ENCODE measurements at regions not wholly inside any gene's neighbourhood (a gene's known extent, or its start where the extent isn't known, plus 50 kb on each side); places are given as distances from the start of the nearest gene placed in this dataset.

GRCh38 chr14:21937996-21938395 is 264.4 kb upstream of the OR4E1 start:
- BruUV-seq (replicated peaks), result no TSS peak
- Mint-ChIP-seq H3K4me3 (ENCODE audit: low read depth, unreplicated experiment) (no peak overlapping the region), H3K36me3 (ENCODE audit: insufficient read depth, unreplicated experiment) (no peaks in the 10 kb centered on the region), H3K4me1 (ENCODE audit: low read depth, unreplicated experiment) (peaks cover 8% of the 10 kb centered on the region), H3K9me3 (ENCODE audit: low read depth, unreplicated experiment) (no peaks in the 10 kb centered on the region), H3K27ac (ENCODE audit: unreplicated experiment) (no peak overlapping the region), H3K27me3 (ENCODE audit: unreplicated experiment) (peaks cover 14% of the 10 kb centered on the region)
- no peak for TF ChIP-seq CTCF (IDR thresholded peaks at IDR 0.05; ENCODE audit: unreplicated experiment)
- intact Hi-C loops (cut with micrococcal nuclease; ENCODE audit: unreplicated experiment), result no loop called here
- CTCF ChIA-PET, result no interaction called here
- DNase-seq, result no peak

GRCh38 chr14:21933681-21934080 is 260.1 kb upstream of the OR4E1 start:
- intact Hi-C loops (cut with micrococcal nuclease; ENCODE audit: unreplicated experiment), result loop anchor here (1.0 to 5.0 kb wide), 3 partner anchors 15 to 86 kb away; no protein-coding TSS in a partner anchor

GRCh38 chr14:21924479-21924878 is 250.9 kb upstream of the OR4E1 start:
- no peaks in the 10 kb centered on the region for H3K9me3 Mint-ChIP-seq (ENCODE audit: low read depth, unreplicated experiment)
- no peaks in the 10 kb centered on the region for H3K27me3 Mint-ChIP-seq (ENCODE audit: unreplicated experiment)
- no peak overlapping the region for H3K27ac Mint-ChIP-seq (ENCODE audit: unreplicated experiment)
- no peak for TF ChIP-seq CTCF (IDR thresholded peaks at IDR 0.05; ENCODE audit: unreplicated experiment)
- no TSS peak for BruUV-seq (replicated peaks)
- CTCF ChIA-PET, result no interaction called here
- H3K36me3 Mint-ChIP-seq (ENCODE audit: insufficient read depth, unreplicated experiment), result no peaks in the 10 kb centered on the region
- DNase-seq, result no peak
- H3K4me3 Mint-ChIP-seq (ENCODE audit: low read depth, unreplicated experiment), result no peak overlapping the region
- intact Hi-C loops (cut with micrococcal nuclease; ENCODE audit: unreplicated experiment), result no loop called here
- no peaks in the 10 kb centered on the region for H3K4me1 Mint-ChIP-seq (ENCODE audit: low read depth, unreplicated experiment)

More at GRCh38 chr14:21933681-21934080, 260.1 kb upstream of the OR4E1 start:
- no peaks in the 10 kb centered on the region for H3K9me3 Mint-ChIP-seq (ENCODE audit: low read depth, unreplicated experiment)
- H3K27me3 Mint-ChIP-seq (ENCODE audit: unreplicated experiment), result peaks cover 8% of the 10 kb centered on the region
- no peak overlapping the region for H3K4me3 Mint-ChIP-seq (ENCODE audit: low read depth, unreplicated experiment)
- no peak for DNase-seq
- no peak overlapping the region for H3K27ac Mint-ChIP-seq (ENCODE audit: unreplicated experiment)
- CTCF ChIA-PET, result interaction anchor here (1.1 to 1.5 kb wide), 2 partner anchors 16 to 20 kb away, joined by 4 to 6 read pairs; no protein-coding TSS in a partner anchor
- no peaks in the 10 kb centered on the region for H3K4me1 Mint-ChIP-seq (ENCODE audit: low read depth, unreplicated experiment)
- peak; percentile 19 for TF ChIP-seq CTCF (IDR thresholded peaks at IDR 0.05; ENCODE audit: unreplicated experiment)
- BruUV-seq (replicated peaks), result no TSS peak
- H3K36me3 Mint-ChIP-seq (ENCODE audit: insufficient read depth, unreplicated experiment), result no peaks in the 10 kb centered on the region

GRCh38 chr14:21923820-21924219 is 250.2 kb upstream of the OR4E1 start:
- CTCF ChIA-PET, result no interaction called here

More at GRCh38 chr14:21923820-21924219, 250.2 kb upstream of the OR4E1 start:
- H3K27ac Mint-ChIP-seq (ENCODE audit: unreplicated experiment), result no peak overlapping the region
- no peak for TF ChIP-seq CTCF (IDR thresholded peaks at IDR 0.05; ENCODE audit: unreplicated experiment)
- H3K27me3 Mint-ChIP-seq (ENCODE audit: unreplicated experiment), result no peaks in the 10 kb centered on the region
- no peak overlapping the region for H3K4me3 Mint-ChIP-seq (ENCODE audit: low read depth, unreplicated experiment)
- no peaks in the 10 kb centered on the region for H3K4me1 Mint-ChIP-seq (ENCODE audit: low read depth, unreplicated experiment)
- H3K9me3 Mint-ChIP-seq (ENCODE audit: low read depth, unreplicated experiment), result no peaks in the 10 kb centered on the region
- no peak for DNase-seq
- no TSS peak for BruUV-seq (replicated peaks)
- H3K36me3 Mint-ChIP-seq (ENCODE audit: insufficient read depth, unreplicated experiment), result no peaks in the 10 kb centered on the region
- intact Hi-C loops (cut with micrococcal nuclease; ENCODE audit: unreplicated experiment), result no loop called here

All from Calu3 (cell line).